ENCODE measurements at regions not wholly inside any gene's neighbourhood (a gene's known extent, or its start where the extent isn't known, plus 50 kb on each side); places are given as distances from the start of the nearest gene placed in this dataset.

DNA sequence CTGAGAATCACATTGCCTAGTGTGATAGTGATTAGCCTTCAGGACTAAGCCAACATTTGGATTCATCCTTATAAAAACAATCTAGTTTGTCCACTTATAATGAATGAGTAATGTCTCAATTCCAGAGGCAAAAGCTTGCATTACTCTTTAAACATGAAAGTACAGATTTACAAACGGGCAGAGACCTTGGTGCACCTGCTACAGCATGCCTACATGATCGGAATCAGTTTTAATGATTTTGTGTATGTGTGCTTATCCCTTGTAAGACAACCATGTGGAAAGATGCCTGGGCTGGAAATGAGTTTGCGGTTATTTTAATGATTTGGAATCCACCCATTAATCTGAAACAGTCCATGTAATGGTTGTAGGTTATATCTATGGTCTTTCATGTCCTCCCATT lies 572.7 kb downstream of the KLHL13 start:
- H3K4me3 ChIP-seq = no peak overlapping the region
- ATAC-seq (ENCODE audit: low FRiP score in 2 of 2) = no peak
- H3K27ac ChIP-seq = no peak overlapping the region
- H3K4me1 ChIP-seq = no peaks in the 10 kb centered on the region
- DNase-seq = no peak
- no peaks in the 10 kb centered on the region for H3K36me3 ChIP-seq
- TF ChIP-seq POLR2AphosphoS5 (IDR thresholded peaks at IDR 0.05) (no peak), EP300 (IDR thresholded peaks at IDR 0.05) (no peak), POLR2A (IDR thresholded peaks at IDR 0.05) (no peak)
- TF ChIP-seq, protein P1, sequence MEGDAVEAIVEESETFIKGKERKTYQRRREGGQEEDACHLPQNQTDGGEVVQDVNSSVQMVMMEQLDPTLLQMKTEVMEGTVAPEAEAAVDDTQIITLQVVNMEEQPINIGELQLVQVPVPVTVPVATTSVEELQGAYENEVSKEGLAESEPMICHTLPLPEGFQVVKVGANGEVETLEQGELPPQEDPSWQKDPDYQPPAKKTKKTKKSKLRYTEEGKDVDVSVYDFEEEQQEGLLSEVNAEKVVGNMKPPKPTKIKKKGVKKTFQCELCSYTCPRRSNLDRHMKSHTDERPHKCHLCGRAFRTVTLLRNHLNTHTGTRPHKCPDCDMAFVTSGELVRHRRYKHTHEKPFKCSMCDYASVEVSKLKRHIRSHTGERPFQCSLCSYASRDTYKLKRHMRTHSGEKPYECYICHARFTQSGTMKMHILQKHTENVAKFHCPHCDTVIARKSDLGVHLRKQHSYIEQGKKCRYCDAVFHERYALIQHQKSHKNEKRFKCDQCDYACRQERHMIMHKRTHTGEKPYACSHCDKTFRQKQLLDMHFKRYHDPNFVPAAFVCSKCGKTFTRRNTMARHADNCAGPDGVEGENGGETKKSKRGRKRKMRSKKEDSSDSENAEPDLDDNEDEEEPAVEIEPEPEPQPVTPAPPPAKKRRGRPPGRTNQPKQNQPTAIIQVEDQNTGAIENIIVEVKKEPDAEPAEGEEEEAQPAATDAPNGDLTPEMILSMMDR (IDR thresholded peaks at IDR 0.05) = no peak
- H3K27me3 ChIP-seq = no peaks in the 10 kb centered on the region
- no peaks in the 10 kb centered on the region for H3K9me3 ChIP-seq
- 54 to 70% methylated on average over 2 to 3 of the region's 3 CpGs for whole genome bisulfite sequencing, 2 donors

DNA sequence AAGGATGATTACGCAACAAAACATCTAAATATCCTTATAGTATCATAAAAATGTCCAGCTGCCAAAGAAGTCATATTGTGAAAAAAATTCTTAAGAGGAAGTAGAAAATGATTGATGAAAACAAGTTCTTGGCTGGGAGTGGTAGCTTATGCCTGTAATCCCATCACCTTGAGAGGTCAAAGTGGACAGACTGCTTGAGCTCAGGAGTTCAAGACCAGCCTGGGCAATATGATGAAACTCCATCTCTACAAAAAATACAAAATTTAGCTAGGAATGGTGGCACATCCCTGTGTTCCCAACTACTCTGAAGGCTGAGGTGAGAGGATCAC lies 577.6 kb downstream of the KLHL13 start:
- TF ChIP-seq POLR2AphosphoS5 (IDR thresholded peaks at IDR 0.05) (no peak), POLR2A (IDR thresholded peaks at IDR 0.05) (no peak), EP300 (IDR thresholded peaks at IDR 0.05) (no peak)
- TF ChIP-seq, protein P1 (IDR thresholded peaks at IDR 0.05) = no peak
- Histone ChIP-seq H3K27me3 (no peaks in the 10 kb centered on the region), H3K36me3 (no peaks in the 10 kb centered on the region), H3K4me1 (no peaks in the 10 kb centered on the region), H3K9me3 (no peaks in the 10 kb centered on the region), H3K27ac (no peak overlapping the region), H3K4me3 (no peak overlapping the region)
- ATAC-seq (ENCODE audit: low FRiP score in 2 of 2) (no peak), DNase-seq (no peak)
- WGBS, 2 donors = 70 to 95% methylated on average over 1 of the region's 1 CpG

DNA sequence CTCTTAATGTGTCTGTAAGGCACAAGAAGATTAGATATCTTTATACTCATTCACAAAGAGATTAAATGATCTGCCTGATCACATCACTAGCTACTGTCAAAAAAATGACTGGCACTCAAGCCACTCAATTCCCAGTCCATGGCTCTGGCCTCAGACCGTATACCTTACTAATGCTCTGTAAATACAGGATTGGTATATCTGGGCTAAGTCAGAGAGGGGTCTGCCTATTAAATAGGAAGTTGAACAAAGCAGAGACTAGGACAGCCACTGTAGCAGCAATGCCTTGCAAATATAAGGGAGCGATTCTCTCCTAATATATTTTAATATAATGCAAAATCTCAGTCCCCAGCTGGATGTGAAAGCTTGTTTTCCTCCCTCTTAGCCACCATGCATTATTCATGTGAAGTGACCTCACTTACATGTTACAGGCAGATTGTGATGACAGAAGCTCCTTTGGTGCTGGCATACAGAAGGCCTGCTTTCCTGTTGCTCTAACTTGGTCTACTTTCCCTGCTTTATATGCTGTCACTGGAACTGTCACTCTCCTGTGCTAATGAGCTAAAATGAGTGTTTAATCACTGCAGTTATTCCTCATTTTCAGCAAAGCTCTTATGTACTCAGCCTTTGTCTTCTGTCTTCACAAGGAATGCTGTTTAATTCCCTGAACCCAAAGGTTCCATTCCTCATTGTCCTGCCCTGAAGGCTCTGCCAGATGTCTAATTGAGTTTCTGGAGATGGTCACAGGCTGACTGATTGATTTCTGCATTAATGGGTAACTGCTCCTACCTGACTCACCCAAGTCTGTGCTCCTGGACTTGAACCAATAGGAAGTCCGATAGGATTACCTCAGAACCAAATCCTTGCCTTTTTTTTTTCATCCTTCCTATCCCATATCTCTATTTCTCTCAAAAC lies 578.2 kb downstream of the KLHL13 start:
- no peaks in the 10 kb centered on the region for H3K9me3 ChIP-seq
- no peaks in the 10 kb centered on the region for H3K27me3 ChIP-seq
- TF ChIP-seq, protein P1 (IDR thresholded peaks at IDR 0.05) = no peak
- TF ChIP-seq EP300 (IDR thresholded peaks at IDR 0.05) (no peak), POLR2AphosphoS5 (IDR thresholded peaks at IDR 0.05) (no peak), POLR2A (IDR thresholded peaks at IDR 0.05) (no peak)
- DNase-seq (no peak), ATAC-seq (ENCODE audit: low FRiP score in 2 of 2) (no peak)
- WGBS, 2 donors = 50 to 52% methylated on average over 3 of the region's 3 CpGs
- no peak overlapping the region for H3K27ac ChIP-seq
- H3K4me3 ChIP-seq = no peak overlapping the region
- H3K36me3 ChIP-seq = no peaks in the 10 kb centered on the region
- no peaks in the 10 kb centered on the region for H3K4me1 ChIP-seq

DNA sequence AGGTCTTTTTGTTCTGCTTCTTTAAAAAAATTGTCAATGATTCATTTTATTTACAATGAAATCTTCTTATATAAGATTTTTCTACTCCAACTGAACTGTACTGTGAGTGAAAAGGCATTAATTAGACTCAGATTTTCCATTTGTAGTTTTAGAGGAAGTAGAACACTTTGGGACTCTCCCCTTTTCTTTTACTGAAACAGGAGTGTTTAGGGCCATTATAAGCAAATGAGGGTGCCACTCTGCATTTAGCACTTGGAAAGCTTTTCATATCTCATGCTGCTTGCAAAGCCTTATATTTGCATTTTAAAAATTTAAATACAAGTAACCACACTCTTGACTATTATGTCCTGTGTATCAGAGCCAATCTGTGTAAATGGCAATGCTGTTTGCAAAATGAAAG lies 584.3 kb downstream of the KLHL13 start:
- ATAC-seq (ENCODE audit: low FRiP score in 2 of 2) = no peak
- Histone ChIP-seq H3K27me3 (no peaks in the 10 kb centered on the region), H3K9me3 (no peaks in the 10 kb centered on the region), H3K27ac (no peak overlapping the region), H3K4me3 (no peak overlapping the region), H3K4me1 (no peaks in the 10 kb centered on the region), H3K36me3 (no peaks in the 10 kb centered on the region)
- no peak for TF ChIP-seq EP300 (IDR thresholded peaks at IDR 0.05)
- DNase-seq = no peak

DNA sequence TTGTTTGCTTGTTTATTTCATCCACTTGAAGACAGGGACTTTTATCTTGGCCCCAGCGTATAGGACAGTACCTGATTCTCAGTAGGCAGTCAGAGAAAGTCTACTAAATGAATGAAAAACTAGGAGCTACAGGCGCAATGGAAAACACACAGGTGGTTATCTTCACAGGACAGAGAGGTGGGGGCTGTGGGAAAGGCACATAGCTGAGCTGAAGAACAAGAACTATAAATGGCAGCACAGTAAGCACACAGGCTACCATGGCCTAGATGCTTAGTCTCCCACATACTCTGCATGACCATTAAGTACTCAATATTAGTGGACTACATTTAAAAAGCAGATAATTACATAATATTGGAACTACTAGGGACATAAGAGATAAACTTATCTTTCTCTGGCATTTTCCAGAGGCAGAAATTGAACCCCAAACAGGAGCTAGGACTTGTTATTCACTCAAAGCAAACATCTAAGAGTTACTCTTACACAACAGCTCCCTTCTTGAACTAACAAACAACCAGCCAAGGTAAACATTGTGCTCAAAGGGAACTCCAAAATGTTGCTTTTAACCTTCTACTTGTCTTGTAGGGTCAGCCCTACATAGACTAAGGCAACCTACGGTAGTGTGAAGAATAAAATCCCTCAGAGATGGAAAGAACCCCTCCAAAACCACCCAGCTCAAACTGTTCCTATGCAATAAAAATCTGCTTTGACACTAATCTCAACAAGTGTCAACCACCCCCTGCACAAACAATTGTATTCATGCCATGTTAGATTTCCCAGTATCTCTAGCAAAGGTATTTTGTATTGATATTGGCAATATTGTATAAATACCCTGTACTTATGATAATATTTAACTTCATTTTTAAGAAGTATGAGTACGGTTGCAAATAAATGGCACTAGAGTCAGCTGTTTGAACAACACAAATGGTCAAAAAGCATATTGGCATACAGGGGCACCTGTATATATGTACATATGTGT lies 593.6 kb downstream of the KLHL13 start:
- no peak for ATAC-seq (ENCODE audit: low FRiP score in 2 of 2)
- TF ChIP-seq POLR2AphosphoS5 (IDR thresholded peaks at IDR 0.05) (no peak), EP300 (IDR thresholded peaks at IDR 0.05) (no peak), POLR2A (IDR thresholded peaks at IDR 0.05) (no peak)
- TF ChIP-seq, protein P1 (IDR thresholded peaks at IDR 0.05) = no peak
- Histone ChIP-seq H3K27me3 (no peaks in the 10 kb centered on the region), H3K36me3 (no peaks in the 10 kb centered on the region), H3K27ac (no peak overlapping the region), H3K4me3 (no peak overlapping the region), H3K4me1 (no peaks in the 10 kb centered on the region), H3K9me3 (no peaks in the 10 kb centered on the region)
- 64 to 68% methylated on average over 4 of the region's 4 CpGs for WGBS, 2 donors
- no peak for DNase-seq

All from upper lobe of left lung (tissue), 6 donors.